ENCODE measurements at regions not wholly inside any gene's neighbourhood (a gene's known extent, or its start where the extent isn't known, plus 50 kb on each side); places are given as distances from the start of the nearest gene placed in this dataset.

DNA sequence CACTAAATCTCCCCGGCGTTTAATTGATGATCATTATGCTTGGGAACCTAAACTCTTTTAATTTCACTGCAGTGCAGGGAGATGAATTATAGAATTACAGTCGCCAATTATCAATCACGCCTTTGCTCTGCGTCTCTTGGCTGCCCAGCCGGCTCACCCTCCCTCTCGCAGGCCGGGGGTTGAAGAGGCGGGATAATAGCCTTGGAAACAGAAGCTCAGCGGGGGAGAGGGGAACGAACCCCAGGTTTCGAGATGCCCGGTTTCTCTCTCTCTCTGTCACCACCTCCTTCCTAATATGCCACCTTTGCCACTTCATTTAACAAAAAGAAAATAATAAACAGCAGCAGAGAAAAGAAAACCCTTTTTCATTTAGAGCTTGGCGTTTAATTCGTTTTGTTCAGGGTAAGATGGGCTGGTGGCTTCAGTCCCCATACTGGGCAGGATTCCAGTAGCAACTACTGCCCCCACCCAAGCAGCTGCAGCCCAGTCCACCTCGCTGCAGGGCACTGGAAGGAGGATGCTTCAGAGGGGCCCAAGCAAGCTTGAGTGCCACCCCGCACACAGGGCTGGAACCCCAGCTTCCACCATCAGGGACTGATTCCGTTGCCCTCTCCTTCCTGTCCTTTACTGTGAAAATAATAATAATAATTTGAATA is 271.7 kb downstream of the BUD13 start:
- TF ChIP-seq POLR2A (IDR thresholded peaks at IDR 0.05) = no peak
- TF ChIP-seq, protein P1, sequence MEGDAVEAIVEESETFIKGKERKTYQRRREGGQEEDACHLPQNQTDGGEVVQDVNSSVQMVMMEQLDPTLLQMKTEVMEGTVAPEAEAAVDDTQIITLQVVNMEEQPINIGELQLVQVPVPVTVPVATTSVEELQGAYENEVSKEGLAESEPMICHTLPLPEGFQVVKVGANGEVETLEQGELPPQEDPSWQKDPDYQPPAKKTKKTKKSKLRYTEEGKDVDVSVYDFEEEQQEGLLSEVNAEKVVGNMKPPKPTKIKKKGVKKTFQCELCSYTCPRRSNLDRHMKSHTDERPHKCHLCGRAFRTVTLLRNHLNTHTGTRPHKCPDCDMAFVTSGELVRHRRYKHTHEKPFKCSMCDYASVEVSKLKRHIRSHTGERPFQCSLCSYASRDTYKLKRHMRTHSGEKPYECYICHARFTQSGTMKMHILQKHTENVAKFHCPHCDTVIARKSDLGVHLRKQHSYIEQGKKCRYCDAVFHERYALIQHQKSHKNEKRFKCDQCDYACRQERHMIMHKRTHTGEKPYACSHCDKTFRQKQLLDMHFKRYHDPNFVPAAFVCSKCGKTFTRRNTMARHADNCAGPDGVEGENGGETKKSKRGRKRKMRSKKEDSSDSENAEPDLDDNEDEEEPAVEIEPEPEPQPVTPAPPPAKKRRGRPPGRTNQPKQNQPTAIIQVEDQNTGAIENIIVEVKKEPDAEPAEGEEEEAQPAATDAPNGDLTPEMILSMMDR (IDR thresholded peaks at IDR 0.05) = no peak

Measured in suprapubic skin (tissue), 3 donors.